Tibial nerve (tissue), 4 donors: ENCODE measurements at regions not wholly inside any gene's neighbourhood (a gene's known extent, or its start where the extent isn't known, plus 50 kb on each side); places are given as distances from the start of the nearest gene placed in this dataset.
"Not testable (repeated sequence)": the region's sequence is repeated elsewhere in the genome, so short reads cannot be mapped to it uniquely, and the experiment has no call there.

ENCODE experiments used
- DNase-seq, 2 donors: peaks; one replicate each; pipeline ENCODE4 v3.0.0-alpha.2; 2019; ENCODE audit warnings: low spot score in 2 of 2
- H3K27ac ChIP-seq, 4 donors: fragments of 200-600 bp; sonication (generic) in 3 of 4; one replicate each; pipeline ENCODE4 v1.5.1; 2017 to 2019; ENCODE audit warnings: mild to moderate bottlenecking in 1 of 4
- H3K27me3 ChIP-seq, 2 donors: fragments of 200-600 bp; sonication (generic) in 1 of 2; one replicate each; pipeline versions ENCODE4 v1.5.1 to v1.6.0; 2017 to 2019
- H3K36me3 ChIP-seq, 3 donors: fragments of 200-600 bp; sonication (generic); one replicate each; pipeline ENCODE4 v1.5.1; 2018 to 2019
- H3K4me1 ChIP-seq, 4 donors: fragments of 200-600 bp; sonication (generic) in 3 of 4; one replicate each; pipeline ENCODE4 v1.5.1; 2017 to 2019
- H3K4me3 ChIP-seq, 4 donors: fragments of 200-600 bp; sonication (generic) in 3 of 4; one replicate each; pipeline ENCODE4 v1.5.1; 2017 to 2019; ENCODE audit warnings: mild to moderate bottlenecking in 1 of 4, moderate library complexity in 1 of 4
- H3K9me3 ChIP-seq, 4 donors: fragments of 200-600 bp; sonication (generic) in 3 of 4; one replicate each; pipeline ENCODE4 v1.5.1; 2017 to 2019
- CTCF ChIP-seq, 5 experiments: fragments of 200-600 bp in 3 of 5; fragments of 450-650 bp in 2 of 5; sonication (generic) in 3 of 5; IDR thresholded peaks; one replicate each; pipeline ENCODE4 v1.5.1; 2016 to 2019; ENCODE audit warnings: antibody characterized with exemption in 5 of 5, mild to moderate bottlenecking in 3 of 5, moderate library complexity in 2 of 5
- EP300 ChIP-seq, 2 donors: sonication (generic); formaldehyde crosslinking; IDR thresholded peaks; one replicate each; pipeline ENCODE4 v1.6.1; 2017; ENCODE audit warnings: antibody characterized with exemption in 2 of 2, mild to moderate bottlenecking in 1 of 2
- POLR2A ChIP-seq, 2 donors: fragments of 450-650 bp; IDR thresholded peaks; one replicate each; pipeline ENCODE4 v1.6.1; 2017; ENCODE audit warnings: antibody characterized with exemption in 2 of 2, mild to moderate bottlenecking in 2 of 2, moderate library complexity in 2 of 2
- WGBS, 2 donors: methylation state at CpG; one replicate each; pipeline ENCODE4 v1.1.5; 2018; 5-methylcytosine and 5-hydroxymethylcytosine counted together

- Histone ChIP-seq H3K27ac (no peak overlapping the region), H3K9me3 (peaks cover 0 to 5% (median 0%) of the 10 kb centered on the region in 4 donors), H3K27me3 (no peaks in the 10 kb centered on the region), H3K4me1 (no peaks in the 10 kb centered on the region), H3K4me3 (no peak overlapping the region), H3K36me3 (peaks cover 0 to 12% (median 0%) of the 10 kb centered on the region in 3 donors)
- TF ChIP-seq CTCF (IDR thresholded peaks at IDR 0.05) (no peak), EP300 (IDR thresholded peaks at IDR 0.05) (no peak), POLR2A (IDR thresholded peaks at IDR 0.05) (no peak)
- 96 to 98% methylated on average over 3 of the region's 3 CpGs for WGBS, 2 donors
- DNase-seq, result no peak
Observed at GRCh38 chr2:144117086-144117485, 402.8 kb downstream of the ZEB2 start.

- peaks cover 0 to 5% (median 0%) of the 10 kb centered on the region in 4 donors for H3K9me3 ChIP-seq
- DNase-seq, result no peak
- peaks cover 0 to 12% (median 0%) of the 10 kb centered on the region in 3 donors for H3K36me3 ChIP-seq
- H3K4me1 ChIP-seq, result no peaks in the 10 kb centered on the region
- no peaks in the 10 kb centered on the region for H3K27me3 ChIP-seq
- no peak for TF ChIP-seq CTCF (IDR thresholded peaks at IDR 0.05)
- TF ChIP-seq POLR2A (IDR thresholded peaks at IDR 0.05), result no peak
- no peak for TF ChIP-seq EP300 (IDR thresholded peaks at IDR 0.05)
- 65 to 83% methylated on average over 1 of the region's 1 CpG for WGBS, 2 donors
- H3K27ac ChIP-seq, result no peak overlapping the region
- no peak overlapping the region for H3K4me3 ChIP-seq
Observed at GRCh38 chr2:144115739-144116291, 404.1 kb downstream of the ZEB2 start.

- Histone ChIP-seq H3K27ac (no peak overlapping the region), H3K4me3 (no peak overlapping the region), H3K4me1 (no peaks in the 10 kb centered on the region), H3K27me3 (no peaks in the 10 kb centered on the region), H3K36me3 (peaks cover 0 to 12% (median 0%) of the 10 kb centered on the region in 3 donors), H3K9me3 (peaks cover 0 to 5% (median 0%) of the 10 kb centered on the region in 4 donors)
- DNase-seq, result no peak
- 89 to 98% methylated on average over 1 of the region's 1 CpG for WGBS, 2 donors
- TF ChIP-seq POLR2A (IDR thresholded peaks at IDR 0.05) (no peak), CTCF (IDR thresholded peaks at IDR 0.05) (no peak), EP300 (IDR thresholded peaks at IDR 0.05) (no peak)
Observed at GRCh38 chr2:144114760-144115159, 405.2 kb downstream of the ZEB2 start.

GRCh38 chr2:144111437-144111836 is 408.5 kb downstream of the ZEB2 start:
- TF ChIP-seq CTCF (IDR thresholded peaks at IDR 0.05), result no peak
- no peak for TF ChIP-seq EP300 (IDR thresholded peaks at IDR 0.05)
- no peak for TF ChIP-seq POLR2A (IDR thresholded peaks at IDR 0.05)
- Histone ChIP-seq H3K9me3 (peaks cover 0 to 16% (median 0%) of the 10 kb centered on the region in 4 donors), H3K27ac (no peak overlapping the region), H3K4me3 (no peak overlapping the region), H3K27me3 (no peaks in the 10 kb centered on the region), H3K36me3 (no peaks in the 10 kb centered on the region), H3K4me1 (no peaks in the 10 kb centered on the region)
- 68% methylated on average over 2 of the region's 2 CpGs for WGBS, 2 donors
- DNase-seq, result no peak

GRCh38 chr2:144106104-144106503 is 413.8 kb downstream of the ZEB2 start:
- Histone ChIP-seq H3K36me3 (peaks cover 0 to 15% (median 0%) of the 10 kb centered on the region in 3 donors), H3K9me3 (peaks cover 0 to 32% (median 0%) of the 10 kb centered on the region in 4 donors)
- H3K27ac ChIP-seq, H3K4me3 ChIP-seq, DNase-seq, H3K27me3 ChIP-seq, H3K4me1 ChIP-seq: not testable (repeated sequence)
- WGBS, 2 donors, result 92 to 95% methylated on average over 3 of the region's 3 CpGs
